CD4-positive, alpha-beta T cell treated with Interferon gamma for 1 hour (primary cell): ENCODE measurements at regions not wholly inside any gene's neighbourhood (a gene's known extent, or its start where the extent isn't known, plus 50 kb on each side); places are given as distances from the start of the nearest gene placed in this dataset.
A peak's percentile ranks its signal among the peaks of the same experiment; 100 is the strongest.
"Not testable (repeated sequence)": the region's sequence is repeated elsewhere in the genome, so short reads cannot be mapped to it uniquely, and the experiment has no call there.

ENCODE experiments used
- DNase-seq: peaks from one replicate; pipeline ENCODE4 v3.0.0-alpha.2; 2020

- DNase-seq = no peak
Measured at GRCh38 chr12:96085475-96085874, 50.1 kb upstream of the LTA4H start.

GRCh38 chr12:96086190-96086589, 50.8 kb upstream of the LTA4H start:
- not testable (repeated sequence) for DNase-seq

GRCh38 chr12:96091833-96092232, 56.4 kb upstream of the LTA4H start:
- no peak for DNase-seq

- no peak for DNase-seq
Measured at GRCh38 chr12:96093543-96094196, 58.3 kb upstream of the LTA4H start.

- DNase-seq = no peak
Measured at GRCh38 chr12:96094201-96094600, 58.8 kb upstream of the LTA4H start.

- DNase-seq = no peak
Measured at GRCh38 chr12:96098631-96099030, 63.2 kb upstream of the LTA4H start.

- DNase-seq = no peak
Measured at GRCh38 chr12:96099421-96099820, 64.0 kb upstream of the LTA4H start.

- peak; percentile 10 for DNase-seq
Measured at GRCh38 chr12:96099986-96100385, 64.6 kb upstream of the LTA4H start.

GRCh38 chr12:96101806-96102205, 66.4 kb upstream of the LTA4H start:
- DNase-seq = no peak

- DNase-seq = no peak
Measured at GRCh38 chr12:96103067-96103644, 67.8 kb upstream of the LTA4H start.

- no peak for DNase-seq
Measured at GRCh38 chr12:96104566-96104965, 69.2 kb upstream of the LTA4H start.

- DNase-seq = no peak
Measured at GRCh38 chr12:96106137-96106536, 70.8 kb upstream of the LTA4H start.

GRCh38 chr12:96107236-96107635, 71.8 kb upstream of the LTA4H start:
- no peak for DNase-seq

- peak; percentile 41 for DNase-seq
Measured at GRCh38 chr12:96108321-96108720, 72.9 kb upstream of the LTA4H start.

GRCh38 chr12:96108941-96109340, 73.6 kb upstream of the LTA4H start:
- DNase-seq = not testable (repeated sequence)

- DNase-seq = no peak
Measured at GRCh38 chr12:96112733-96113132, 77.3 kb upstream of the LTA4H start.

GRCh38 chr12:96117460-96117859, 76.7 kb upstream of the ELK3 start:
- no peak for DNase-seq

GRCh38 chr12:96120359-96121100, 73.6 kb upstream of the ELK3 start:
- peak; percentile 37 for DNase-seq

- peak; percentile 40 for DNase-seq
Measured at GRCh38 chr12:96121271-96121711, 72.9 kb upstream of the ELK3 start.

- not testable (repeated sequence) for DNase-seq
Measured at GRCh38 chr12:96128292-96128691, 65.9 kb upstream of the ELK3 start.

- DNase-seq = no peak
Measured at GRCh38 chr12:96130396-96131059, 63.6 kb upstream of the ELK3 start.

- DNase-seq = no peak
Measured at GRCh38 chr12:96131230-96131788, 62.9 kb upstream of the ELK3 start.

GRCh38 chr12:96132819-96133218, 61.4 kb upstream of the ELK3 start:
- peak; percentile 14 for DNase-seq
